Renal pelvis (tissue), 1 donor: ENCODE measurements at regions not wholly inside any gene's neighbourhood (a gene's known extent, or its start where the extent isn't known, plus 50 kb on each side); places are given as distances from the start of the nearest gene placed in this dataset.
"Not testable (repeated sequence)": the region's sequence is repeated elsewhere in the genome, so short reads cannot be mapped to it uniquely, and the experiment has no call there.

ENCODE experiments used
- DNase-seq: peaks from one replicate; pipeline ENCODE4 v3.0.0-alpha.2; 2013

GRCh38 chr6:105726902-105727655 lies 324.2 kb upstream of the PREP start:
- no peak for DNase-seq

GRCh38 chr6:105714846-105715245 lies 312.0 kb upstream of the PREP start:
- DNase-seq: no peak

GRCh38 chr6:105713474-105714118 lies 310.7 kb upstream of the PREP start:
- DNase-seq: no peak

- DNase-seq: no peak
These were observed 308.3 kb upstream of the PREP start for GRCh38 chr6:105711216-105711615.

- no peak for DNase-seq
These were observed 302.7 kb upstream of the PREP start for GRCh38 chr6:105705608-105706007.

GRCh38 chr6:105695461-105695860 lies 292.6 kb upstream of the PREP start:
- DNase-seq: no peak

GRCh38 chr6:105692613-105693215 lies 289.8 kb upstream of the PREP start:
- no peak for DNase-seq

GRCh38 chr6:105691971-105692370 lies 289.1 kb upstream of the PREP start:
- no peak for DNase-seq

- DNase-seq: no peak
These were observed 288.2 kb upstream of the PREP start for GRCh38 chr6:105691081-105691480.

GRCh38 chr6:105688573-105688972 lies 285.7 kb upstream of the PREP start:
- DNase-seq: no peak

- DNase-seq: not testable (repeated sequence)
These were observed 283.9 kb upstream of the PREP start for GRCh38 chr6:105686793-105687192.

GRCh38 chr6:105681061-105681460 lies 278.2 kb upstream of the PREP start:
- DNase-seq: no peak

GRCh38 chr6:105680131-105680530 lies 277.2 kb upstream of the PREP start:
- DNase-seq: no peak

GRCh38 chr6:105678516-105678915 lies 275.6 kb upstream of the PREP start:
- DNase-seq: no peak

GRCh38 chr6:105677671-105678475 lies 275.0 kb upstream of the PREP start:
- DNase-seq: no peak

- no peak for DNase-seq
These were observed 274.0 kb upstream of the PREP start for GRCh38 chr6:105676857-105677256.

- DNase-seq: no peak
These were observed 273.0 kb upstream of the PREP start for GRCh38 chr6:105675715-105676397.

GRCh38 chr6:105672856-105673538 lies 270.1 kb upstream of the PREP start:
- not testable (repeated sequence) for DNase-seq

- no peak for DNase-seq
These were observed 266.4 kb upstream of the PREP start for GRCh38 chr6:105669232-105669631.

- DNase-seq: no peak
These were observed 264.2 kb upstream of the PREP start for GRCh38 chr6:105667056-105667455.

- DNase-seq: no peak
These were observed 262.0 kb upstream of the PREP start for GRCh38 chr6:105664931-105665330.
